CD8-positive, alpha-beta memory T cell (primary cell): ENCODE measurements at regions not wholly inside any gene's neighbourhood (a gene's known extent, or its start where the extent isn't known, plus 50 kb on each side); places are given as distances from the start of the nearest gene placed in this dataset.

Source experiments
- CTCF ChIA-PET: fragments of 350-600 bp; sonication (Branson Sonifier 250); formaldehyde crosslinking; loops from one replicate; lab custom pipeline; 2021; ENCODE audit warnings: antibody characterized with exemption; lab: Charles Lee
- POLR2A ChIA-PET: fragments of 350-600 bp; sonication (Branson Sonifier 250); formaldehyde crosslinking; loops from one replicate; lab custom pipeline; 2021; ENCODE audit warnings: antibody characterized with exemption; lab: Charles Lee
- DNase-seq, 5 donors: peaks; one replicate each; pipeline versions ENCODE4 v3.0.0 to v3.0.0-alpha.2; 2020 to 2022; ENCODE audit warnings: mixed read lengths in 1 of 5
- H3K27ac ChIP-seq: one replicate; pipeline ENCODE4 v1.7.0; 2013; ENCODE audit warnings: low read depth, mild to moderate bottlenecking, low read length, moderate library complexity
- H3K27me3 ChIP-seq: 2 replicates; pipeline ENCODE4 v1.7.0; 2013; ENCODE audit warnings: low read length, mild to moderate bottlenecking; ENCODE audit not compliant: insufficient read depth, poor library complexity, severe bottlenecking
- H3K36me3 ChIP-seq: 2 replicates; pipeline ENCODE4 v1.7.0; 2013; ENCODE audit warnings: mild to moderate bottlenecking, low read length, moderate library complexity; ENCODE audit not compliant: insufficient read depth
- H3K4me1 ChIP-seq: 2 replicates; pipeline ENCODE4 v1.7.0; 2013; ENCODE audit warnings: mild to moderate bottlenecking, low read length, moderate library complexity; ENCODE audit not compliant: insufficient read depth
- H3K4me3 ChIP-seq: 2 replicates; pipeline ENCODE4 v1.7.0; 2013; ENCODE audit warnings: mild to moderate bottlenecking, low read length
- H3K9me3 ChIP-seq: 2 replicates; pipeline ENCODE4 v1.7.0; 2013; ENCODE audit warnings: mild to moderate bottlenecking, low read length
- H3K27ac Mint-ChIP-seq, 8 donors: one replicate each; pipeline ENCODE4 v1.8.0; 2020 to 2021; ENCODE audit warnings: mixed read lengths in 8 of 8, mild to moderate bottlenecking in 6 of 8, inconsistent platforms in 3 of 8, moderate library complexity in 3 of 8
- H3K27me3 Mint-ChIP-seq, 2 donors: one replicate each; pipeline ENCODE4 v1.8.0; 2020 to 2021; ENCODE audit warnings: mixed read lengths in 2 of 2, mild to moderate bottlenecking in 1 of 2, moderate library complexity in 1 of 2
- H3K36me3 Mint-ChIP-seq, 3 donors: one replicate each; pipeline ENCODE4 v1.8.0; 2020 to 2021; ENCODE audit warnings: mixed read lengths in 3 of 3, inconsistent platforms in 1 of 3, mild to moderate bottlenecking in 1 of 3
- H3K4me1 Mint-ChIP-seq, 3 donors: one replicate each; pipeline ENCODE4 v1.8.0; 2020 to 2021; ENCODE audit warnings: mixed read lengths in 3 of 3, inconsistent platforms in 1 of 3, mild to moderate bottlenecking in 1 of 3
- H3K4me3 Mint-ChIP-seq, 7 donors: one replicate each; pipeline ENCODE4 v1.8.0; 2020 to 2021; ENCODE audit warnings: mixed read lengths in 7 of 7, mild to moderate bottlenecking in 6 of 7, moderate library complexity in 4 of 7, inconsistent platforms in 2 of 7
- H3K9me3 Mint-ChIP-seq, 5 donors: one replicate each; pipeline ENCODE4 v1.8.0; 2020 to 2022; ENCODE audit warnings: mixed read lengths in 5 of 5, mild to moderate bottlenecking in 3 of 5, moderate library complexity in 2 of 5, inconsistent platforms in 1 of 5

GRCh38 chr7:55639640-55640039 lies 67.3 kb upstream of the VOPP1 start:
- Histone ChIP-seq H3K4me1 (peaks cover 7% of the 10 kb centered on the region), H3K36me3 (no peaks in the 10 kb centered on the region), H3K9me3 (no peaks in the 10 kb centered on the region), H3K27me3 (no peaks in the 10 kb centered on the region), H3K4me3 (no peak overlapping the region), H3K27ac (no peak overlapping the region)
- H3K4me1 Mint-ChIP-seq: peaks cover 7 to 12% (median 10%) of the 10 kb centered on the region in 3 donors
- DNase-seq: no peak
- no peak overlapping the region for H3K27ac Mint-ChIP-seq
- no peak overlapping the region for H3K4me3 Mint-ChIP-seq
- peaks cover 2 to 4% of the 10 kb centered on the region in 2 donors for H3K27me3 Mint-ChIP-seq
- H3K9me3 Mint-ChIP-seq: peaks cover 0 to 2% (median 0%) of the 10 kb centered on the region in 5 donors
- POLR2A ChIA-PET: interaction anchor here (0.6 kb wide), 1 partner anchor 436 kb away, joined by 4 read pairs; no protein-coding TSS in a partner anchor
- H3K36me3 Mint-ChIP-seq: no peaks in the 10 kb centered on the region
- CTCF ChIA-PET: interaction anchor here (1.0 to 1.1 kb wide), 2 partner anchors 9 to 341 kb away, joined by 3 read pairs; no protein-coding TSS in a partner anchor

GRCh38 chr7:55629051-55629677 lies 56.9 kb upstream of the VOPP1 start:
- Mint-ChIP-seq H3K4me1 (no peaks in the 10 kb centered on the region), H3K36me3 (no peaks in the 10 kb centered on the region), H3K9me3 (peaks cover 0 to 9% (median 2%) of the 10 kb centered on the region in 5 donors), H3K27ac (no peak overlapping the region), H3K4me3 (no peak overlapping the region), H3K27me3 (peaks cover 7 to 25% of the 10 kb centered on the region in 2 donors)
- ChIA-PET CTCF (no interaction called here), POLR2A (no interaction called here)
- no peaks in the 10 kb centered on the region for H3K9me3 ChIP-seq
- H3K36me3 ChIP-seq: no peaks in the 10 kb centered on the region
- H3K4me1 ChIP-seq: no peaks in the 10 kb centered on the region
- no peak overlapping the region for H3K4me3 ChIP-seq
- H3K27me3 ChIP-seq: no peaks in the 10 kb centered on the region
- H3K27ac ChIP-seq: no peak overlapping the region
- no peak for DNase-seq

GRCh38 chr7:55624813-55625212 lies 52.5 kb upstream of the VOPP1 start:
- POLR2A ChIA-PET: no interaction called here

GRCh38 chr7:55623617-55624016 lies 51.3 kb upstream of the VOPP1 start:
- Histone ChIP-seq H3K27me3 (no peaks in the 10 kb centered on the region), H3K9me3 (no peaks in the 10 kb centered on the region), H3K4me1 (no peaks in the 10 kb centered on the region), H3K4me3 (no peak overlapping the region), H3K36me3 (no peaks in the 10 kb centered on the region), H3K27ac (no peak overlapping the region)
- H3K27ac Mint-ChIP-seq: no peak overlapping the region
- no peak overlapping the region for H3K4me3 Mint-ChIP-seq
- ChIA-PET POLR2A (no interaction called here), CTCF (no interaction called here)
- H3K9me3 Mint-ChIP-seq: peaks cover 0 to 18% (median 5%) of the 10 kb centered on the region in 5 donors
- H3K4me1 Mint-ChIP-seq: no peaks in the 10 kb centered on the region
- H3K36me3 Mint-ChIP-seq: peaks cover 0 to 1% (median 0%) of the 10 kb centered on the region in 3 donors
- H3K27me3 Mint-ChIP-seq: peaks cover 17 to 46% of the 10 kb centered on the region in 2 donors
- DNase-seq: no peak

More at GRCh38 chr7:55624813-55625212, 52.5 kb upstream of the VOPP1 start:
- Histone ChIP-seq H3K36me3 (no peaks in the 10 kb centered on the region), H3K9me3 (no peaks in the 10 kb centered on the region), H3K27me3 (no peaks in the 10 kb centered on the region), H3K4me1 (no peaks in the 10 kb centered on the region), H3K4me3 (no peak overlapping the region), H3K27ac (no peak overlapping the region)
- H3K27me3 Mint-ChIP-seq: peaks cover 14 to 48% of the 10 kb centered on the region in 2 donors
- H3K9me3 Mint-ChIP-seq: peaks cover 0 to 10% (median 4%) of the 10 kb centered on the region in 5 donors
- H3K4me1 Mint-ChIP-seq: no peaks in the 10 kb centered on the region
- CTCF ChIA-PET: no interaction called here
- H3K27ac Mint-ChIP-seq: no peak overlapping the region
- no peak for DNase-seq
- H3K36me3 Mint-ChIP-seq: no peaks in the 10 kb centered on the region
- no peak overlapping the region for H3K4me3 Mint-ChIP-seq

- Mint-ChIP-seq H3K27ac (no peak overlapping the region), H3K4me3 (no peak overlapping the region), H3K4me1 (no peaks in the 10 kb centered on the region), H3K36me3 (peaks cover 0 to 6% (median 1%) of the 10 kb centered on the region in 3 donors), H3K9me3 (peaks cover 0 to 18% (median 13%) of the 10 kb centered on the region in 5 donors), H3K27me3 (peaks cover 24 to 53% of the 10 kb centered on the region in 2 donors)
- ChIA-PET CTCF (interaction anchor here (0.8 to 1.0 kb wide), 2 partner anchors 19 to 345 kb away, joined by 3 read pairs; no protein-coding TSS in a partner anchor), POLR2A (no interaction called here)
- Histone ChIP-seq H3K27ac (no peak overlapping the region), H3K27me3 (no peaks in the 10 kb centered on the region), H3K9me3 (no peaks in the 10 kb centered on the region), H3K36me3 (no peaks in the 10 kb centered on the region), H3K4me3 (no peak overlapping the region), H3K4me1 (no peaks in the 10 kb centered on the region)
- DNase-seq: no peak
Measured at GRCh38 chr7:55622241-55622640, 49.9 kb upstream of the VOPP1 start.
